SH-SY5Y (cell line): ENCODE measurements at regions not wholly inside any gene's neighbourhood (a gene's known extent, or its start where the extent isn't known, plus 50 kb on each side); places are given as distances from the start of the nearest gene placed in this dataset.

Experiments
- GATA2 ChIP-seq: IDR thresholded peaks from 2 replicates; pipeline ENCODE4 v1.6.1; 2011; ENCODE audit warnings: mild to moderate bottlenecking, low read depth, low read length
- GATA3 ChIP-seq: IDR thresholded peaks from 2 replicates; pipeline ENCODE4 v1.6.1; 2011; ENCODE audit warnings: low read depth, mild to moderate bottlenecking, low read length, moderate library complexity

GRCh38 chr11:112532506-112532905 is 271.8 kb upstream of the PLET1 start:
- no peak for TF ChIP-seq GATA3
- no peak for TF ChIP-seq GATA2

GRCh38 chr11:112533682-112534081 is 273.0 kb upstream of the PLET1 start:
- TF ChIP-seq GATA2 (no peak), GATA3 (no peak)

GRCh38 chr11:112534208-112534607 is 273.5 kb upstream of the PLET1 start:
- TF ChIP-seq GATA3 = no peak
- no peak for TF ChIP-seq GATA2

- TF ChIP-seq GATA3 (no peak), GATA2 (no peak)
Measured at GRCh38 chr11:112537026-112537425, 276.4 kb upstream of the PLET1 start.

- TF ChIP-seq GATA2 (no peak), GATA3 (no peak)
Measured at GRCh38 chr11:112537846-112538330, 277.2 kb upstream of the PLET1 start.

- TF ChIP-seq GATA2 (no peak), GATA3 (no peak)
Measured at GRCh38 chr11:112538534-112539280, 278.0 kb upstream of the PLET1 start.

GRCh38 chr11:112539741-112540140 is 279.1 kb upstream of the PLET1 start:
- TF ChIP-seq GATA2 = no peak
- TF ChIP-seq GATA3 = no peak

GRCh38 chr11:112540261-112540660 is 279.6 kb upstream of the PLET1 start:
- TF ChIP-seq GATA3 = no peak
- no peak for TF ChIP-seq GATA2

GRCh38 chr11:112541140-112542046 is 280.7 kb upstream of the PLET1 start:
- no peak for TF ChIP-seq GATA3
- TF ChIP-seq GATA2 = no peak

GRCh38 chr11:112542479-112542878 is 281.8 kb upstream of the PLET1 start:
- TF ChIP-seq GATA2 (no peak), GATA3 (no peak)

GRCh38 chr11:112543390-112543789 is 282.7 kb upstream of the PLET1 start:
- no peak for TF ChIP-seq GATA3
- no peak for TF ChIP-seq GATA2

GRCh38 chr11:112548641-112549040 is 288.0 kb upstream of the PLET1 start:
- TF ChIP-seq GATA3 (no peak), GATA2 (no peak)

GRCh38 chr11:112553205-112553731 is 292.6 kb upstream of the PLET1 start:
- TF ChIP-seq GATA3 = no peak
- no peak for TF ChIP-seq GATA2

- TF ChIP-seq GATA3 (no peak), GATA2 (no peak)
Measured at GRCh38 chr11:112554586-112554985, 293.9 kb upstream of the PLET1 start.
